GM18870 (cell line): ENCODE measurements at regions not wholly inside any gene's neighbourhood (a gene's known extent, or its start where the extent isn't known, plus 50 kb on each side); places are given as distances from the start of the nearest gene placed in this dataset.

Experiments used
- ATAC-seq: cut with Tn5 transposase; IDR thresholded peaks from one replicate; pipeline ENCODE4 v1.9.1; 2021; ENCODE audit warnings: moderate library complexity; ENCODE audit not compliant: unreplicated experiment

DNA sequence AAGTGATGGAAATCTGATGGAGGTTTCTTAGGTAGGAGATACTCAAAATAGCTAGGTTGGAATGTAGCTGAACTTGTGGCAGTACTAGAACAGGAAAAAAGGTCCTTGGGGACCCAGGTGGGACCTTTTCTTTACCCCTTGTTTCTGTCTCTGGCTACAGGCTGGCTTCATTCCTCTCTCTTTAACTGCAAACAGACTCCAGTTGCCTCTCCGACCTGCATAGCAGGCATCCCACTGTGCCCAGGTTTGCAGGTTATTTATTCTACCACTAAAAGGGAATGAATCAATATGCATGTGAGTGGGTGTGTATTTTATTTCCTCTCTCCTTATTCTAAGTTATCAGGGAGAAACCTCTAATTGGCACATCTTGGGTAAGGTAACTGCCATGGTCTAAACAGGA lies 758.1 kb downstream of the MED13L start:
- no peak for ATAC-seq

DNA sequence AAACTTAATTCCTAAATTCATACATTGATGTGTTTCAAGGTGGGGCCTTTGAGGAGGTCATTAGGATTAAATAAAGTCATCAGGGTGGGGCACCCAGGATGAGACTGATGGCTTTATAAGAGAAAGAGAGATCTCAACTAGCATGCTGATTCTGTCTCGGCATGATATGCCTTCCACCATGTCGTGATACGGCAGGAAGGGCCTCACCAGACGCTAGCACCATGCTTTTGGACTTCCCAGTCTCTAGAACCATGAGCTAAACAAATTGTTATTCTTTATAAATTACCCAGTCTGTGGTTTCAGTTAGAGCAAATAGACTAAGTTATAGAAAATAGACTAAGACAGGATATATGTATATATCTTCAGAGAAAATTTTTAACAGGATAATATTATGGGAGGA lies 759.6 kb downstream of the MED13L start:
- ATAC-seq, result no peak

DNA sequence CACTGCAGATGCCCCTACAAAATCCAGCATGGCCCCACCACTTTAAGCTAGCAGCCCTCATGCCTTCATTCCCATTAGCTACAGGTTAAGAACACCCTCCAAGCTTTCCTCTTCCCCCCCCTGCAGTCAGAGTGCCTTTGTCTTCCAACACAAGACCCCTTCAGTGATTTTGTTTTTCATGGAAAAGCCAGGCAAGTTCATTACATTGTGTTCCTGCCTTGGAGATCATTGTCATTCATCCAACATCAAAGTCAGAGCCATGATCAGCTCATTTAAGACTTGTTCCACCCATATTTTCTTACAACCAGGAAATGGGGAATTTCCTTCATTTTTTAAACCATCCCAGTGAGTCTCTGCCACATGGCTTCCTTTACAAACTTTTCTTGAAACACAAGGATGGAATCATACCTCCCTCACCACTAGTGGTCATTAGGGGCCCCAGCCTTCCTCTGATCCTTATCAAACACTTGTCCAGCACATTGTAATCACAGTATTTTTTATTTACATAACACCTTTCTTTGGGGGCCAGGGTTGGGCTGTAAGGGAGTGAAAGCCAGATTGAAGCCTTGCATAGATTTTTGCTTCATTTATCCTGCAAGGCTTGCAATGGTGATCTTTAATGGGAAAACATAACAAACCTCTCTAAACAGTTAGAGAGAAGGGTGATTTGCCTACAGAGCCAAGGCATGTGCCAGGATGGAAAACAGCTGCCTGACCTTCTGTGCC lies 765.3 kb downstream of the MED13L start:
- no peak for ATAC-seq

DNA sequence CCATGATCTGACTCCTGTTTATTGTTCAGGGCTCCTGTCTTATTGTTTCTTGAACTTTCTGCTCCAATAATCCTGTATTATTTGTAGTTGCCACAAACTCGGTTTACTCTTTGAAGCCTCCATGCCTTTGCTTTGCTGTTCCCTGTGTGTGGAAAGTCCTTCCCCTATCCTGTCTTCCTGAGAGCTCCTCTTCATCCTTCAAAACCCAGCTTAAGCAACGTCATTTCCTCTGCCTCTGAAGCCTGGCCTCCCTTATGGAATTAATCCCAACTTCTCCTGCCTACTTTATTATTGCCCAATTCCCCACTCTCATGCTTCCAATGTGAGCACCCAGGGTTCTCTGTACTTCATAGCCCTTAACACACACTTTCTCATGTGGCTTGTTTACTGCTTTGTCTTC lies 766.2 kb downstream of the MED13L start:
- no peak for ATAC-seq

DNA sequence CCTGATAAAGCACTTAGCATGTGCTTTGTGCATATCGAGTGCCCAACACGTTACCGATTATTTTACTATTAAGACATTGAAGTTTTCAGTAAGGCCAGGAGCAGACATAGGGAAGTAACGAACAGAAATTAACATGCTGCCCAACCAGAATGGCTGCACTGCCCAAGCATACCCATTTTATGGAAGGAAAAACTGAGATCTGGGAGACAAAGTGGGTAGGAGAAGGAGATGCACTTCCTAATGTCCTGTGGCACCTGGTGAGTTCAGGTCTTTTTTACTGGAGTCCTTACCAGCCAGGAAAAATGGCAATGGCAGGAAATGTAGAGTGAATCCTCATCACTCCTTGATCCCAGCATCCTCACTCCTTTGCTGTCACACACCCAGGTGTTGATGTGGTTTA lies 768.5 kb downstream of the MED13L start:
- no peak for ATAC-seq

DNA sequence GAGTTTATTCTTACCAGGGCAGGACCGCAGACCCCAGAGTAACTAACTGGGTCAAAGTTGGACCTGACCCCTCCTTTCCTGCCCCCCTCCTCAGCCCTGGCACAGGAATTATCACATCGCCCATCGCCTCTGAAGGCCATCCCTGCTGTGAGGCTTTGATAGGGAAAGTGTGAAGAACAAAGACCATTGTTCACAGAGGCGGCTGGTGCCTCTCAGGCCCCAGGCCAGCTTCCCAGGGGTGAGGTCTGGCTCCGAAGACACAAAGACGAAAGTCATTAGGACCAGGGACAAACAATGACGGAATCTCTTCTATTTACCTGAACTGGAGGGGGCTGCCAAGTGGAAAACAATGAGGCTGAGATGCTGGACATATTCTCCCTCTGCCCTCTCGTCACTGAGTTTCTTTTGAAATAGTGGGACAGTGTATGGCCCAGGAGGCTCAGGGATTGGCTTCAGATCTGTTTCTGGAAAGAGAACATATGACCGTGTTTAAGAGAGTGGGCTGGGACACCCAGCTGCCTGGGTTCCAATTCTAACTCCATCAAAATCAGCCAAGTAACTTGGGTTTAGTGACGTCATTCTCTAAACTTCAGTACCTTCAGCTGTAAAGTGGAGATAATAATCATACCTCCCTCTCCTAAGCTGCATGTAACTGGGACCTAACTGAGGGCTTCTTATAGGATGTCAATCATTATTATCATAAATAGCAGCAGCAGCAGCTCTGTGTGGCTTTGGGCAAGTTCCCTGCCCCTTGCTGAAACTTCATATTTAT lies 769.4 kb downstream of the MED13L start:
- no peak for ATAC-seq

DNA sequence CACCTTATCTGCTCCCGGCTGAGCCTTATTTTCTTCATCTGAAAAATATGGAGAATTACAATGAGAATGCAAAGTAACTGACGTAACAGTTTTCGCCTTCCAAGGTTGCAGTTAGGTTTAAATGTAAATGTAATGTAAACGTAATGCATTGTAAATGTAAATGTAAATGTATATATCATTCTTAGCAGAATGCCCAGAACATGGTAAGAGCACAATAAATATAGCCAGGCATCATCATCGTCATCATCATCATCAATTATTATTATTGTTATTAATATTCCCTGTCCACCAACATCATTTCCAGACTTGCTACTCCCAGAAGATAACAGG lies 770.0 kb downstream of the MED13L start:
- ATAC-seq, result no peak

DNA sequence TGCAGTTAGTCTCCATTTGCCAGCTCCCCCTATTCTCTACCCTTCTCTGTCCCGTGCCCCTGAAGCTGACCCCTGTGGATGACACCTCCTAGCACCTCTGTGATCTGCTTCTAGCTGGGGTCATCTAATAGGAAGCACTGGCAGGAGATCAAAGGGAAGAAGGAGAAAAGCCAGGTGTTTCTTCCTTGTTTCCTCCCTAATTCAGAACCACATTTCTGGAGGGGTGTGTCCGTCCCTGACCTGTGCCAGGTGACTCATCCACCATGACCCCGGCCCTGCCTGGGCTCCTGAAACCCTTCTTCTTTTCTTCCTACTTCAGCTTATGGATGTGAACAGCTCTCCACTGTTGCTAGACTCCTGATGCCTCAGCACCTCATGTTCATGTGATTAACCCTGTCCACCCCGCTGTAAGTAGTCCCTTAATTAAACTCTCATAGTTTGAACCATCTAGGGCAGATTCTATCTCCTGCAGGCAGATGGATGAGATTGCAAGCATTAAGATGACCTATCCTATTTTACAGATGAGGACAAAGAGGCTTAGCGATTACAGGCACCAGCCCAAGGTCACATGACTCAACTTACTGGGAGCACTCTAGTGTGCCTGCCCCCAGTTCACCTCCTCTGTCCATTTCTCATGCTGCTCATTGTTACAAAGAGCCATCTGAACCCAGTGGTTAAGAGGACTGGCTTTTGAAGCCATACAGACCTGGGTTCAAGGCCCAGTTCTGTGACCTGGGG lies 770.5 kb downstream of the MED13L start:
- no peak for ATAC-seq

DNA sequence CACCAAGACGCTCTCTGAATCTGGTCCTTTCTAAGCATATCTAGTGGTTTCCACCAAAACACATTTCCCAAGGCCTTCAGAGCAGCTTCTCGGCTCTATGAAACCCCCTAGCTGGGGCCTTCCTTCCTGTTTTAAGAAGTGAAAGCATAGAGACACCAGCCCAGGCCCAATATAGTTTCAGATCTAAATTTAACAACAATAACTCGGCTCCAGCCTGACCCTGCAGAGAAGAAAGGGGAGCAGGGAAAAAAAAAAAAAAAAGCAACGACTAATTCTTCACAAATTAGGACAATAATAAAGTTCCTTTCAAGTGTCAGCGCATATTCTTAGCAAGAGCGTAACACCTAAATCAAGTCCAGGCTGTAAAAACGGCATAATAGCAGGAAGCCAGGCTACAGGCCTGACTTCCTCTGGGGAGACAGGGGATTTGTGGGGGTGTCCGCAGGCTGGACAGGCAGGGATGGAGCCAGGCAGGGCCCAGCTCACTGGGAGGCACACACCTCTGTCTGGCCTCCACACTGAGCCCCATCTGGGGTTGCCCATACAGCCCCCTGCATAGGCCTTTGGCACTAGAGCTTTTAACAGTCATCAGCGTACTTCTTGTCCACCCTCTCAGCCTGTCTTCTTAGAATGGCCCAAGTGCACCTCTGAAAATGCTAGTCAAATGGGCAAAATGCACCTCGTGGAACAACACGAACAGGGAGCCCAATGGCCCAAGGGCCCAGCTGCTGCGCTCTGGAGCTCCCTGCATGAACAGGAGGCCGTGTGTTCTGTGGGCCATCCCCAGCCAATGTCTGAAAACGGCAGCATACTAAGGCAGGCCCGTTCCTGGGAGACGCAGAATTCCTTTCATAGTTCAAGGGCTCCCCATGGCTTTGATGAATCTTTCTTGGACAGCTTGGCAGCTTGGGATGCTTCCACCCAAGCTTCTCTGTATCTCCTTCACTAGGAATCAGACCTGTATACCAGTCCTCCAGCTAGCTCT lies 772.9 kb downstream of the MED13L start:
- peak; percentile 86 for ATAC-seq

DNA sequence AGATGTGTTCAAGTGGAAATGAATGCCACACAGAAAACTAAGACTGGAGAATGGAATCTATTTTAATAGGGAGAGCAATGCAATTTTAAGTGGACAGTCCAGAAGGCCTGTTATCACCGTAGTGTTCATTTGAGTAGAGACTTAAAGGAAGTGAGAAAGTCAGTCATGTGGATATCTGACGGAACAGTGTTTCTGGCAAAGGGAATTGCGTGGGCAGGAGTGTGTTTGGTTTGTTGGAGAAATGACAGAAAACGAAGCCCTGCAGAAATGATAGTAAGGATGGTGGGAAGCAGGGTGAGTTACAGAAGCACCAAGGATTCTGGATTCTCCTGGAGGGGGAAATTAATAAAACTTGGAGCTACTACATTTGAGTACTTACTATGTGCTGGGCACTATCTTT lies 776.6 kb downstream of the MED13L start:
- ATAC-seq, result no peak

DNA sequence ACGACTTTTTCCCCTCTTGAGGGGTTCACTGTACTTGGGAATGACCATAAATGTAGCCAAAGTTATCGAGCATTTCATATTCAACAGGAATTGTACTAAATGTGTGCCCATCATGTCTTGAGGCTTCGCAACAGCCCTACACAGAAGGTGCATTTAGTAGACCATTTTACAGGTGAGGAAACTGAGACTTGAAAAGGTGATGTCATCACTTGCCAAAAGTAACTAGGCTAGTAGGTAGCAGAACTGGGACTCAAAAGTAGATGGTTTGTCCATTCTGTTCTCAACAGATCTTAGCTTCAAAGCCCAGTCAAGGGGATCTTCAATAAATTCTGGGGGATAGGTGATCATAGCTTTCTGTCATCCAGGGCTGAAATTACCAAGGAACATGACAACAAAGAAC lies 782.2 kb downstream of the MED13L start:
- no peak for ATAC-seq

DNA sequence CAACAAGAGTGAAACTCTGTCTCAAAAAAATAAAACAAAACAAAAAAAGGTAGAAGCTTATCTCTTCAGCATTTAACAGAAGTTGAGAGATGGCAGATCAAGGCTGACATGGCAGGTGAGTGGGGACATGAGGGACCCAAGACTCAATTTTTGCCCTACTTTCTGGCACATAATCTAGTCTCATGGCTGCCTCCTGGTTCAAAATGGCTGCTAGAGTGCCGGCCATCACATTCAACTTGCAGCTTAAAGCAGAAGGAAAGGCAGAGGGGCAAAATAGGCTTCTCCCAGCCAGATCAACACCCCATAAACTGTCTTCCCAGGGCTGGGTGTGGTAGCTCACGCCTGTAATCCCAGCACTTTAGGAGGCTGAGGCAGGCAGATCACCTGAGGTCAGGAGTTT lies 784.9 kb downstream of the MED13L start:
- ATAC-seq, result no peak

DNA sequence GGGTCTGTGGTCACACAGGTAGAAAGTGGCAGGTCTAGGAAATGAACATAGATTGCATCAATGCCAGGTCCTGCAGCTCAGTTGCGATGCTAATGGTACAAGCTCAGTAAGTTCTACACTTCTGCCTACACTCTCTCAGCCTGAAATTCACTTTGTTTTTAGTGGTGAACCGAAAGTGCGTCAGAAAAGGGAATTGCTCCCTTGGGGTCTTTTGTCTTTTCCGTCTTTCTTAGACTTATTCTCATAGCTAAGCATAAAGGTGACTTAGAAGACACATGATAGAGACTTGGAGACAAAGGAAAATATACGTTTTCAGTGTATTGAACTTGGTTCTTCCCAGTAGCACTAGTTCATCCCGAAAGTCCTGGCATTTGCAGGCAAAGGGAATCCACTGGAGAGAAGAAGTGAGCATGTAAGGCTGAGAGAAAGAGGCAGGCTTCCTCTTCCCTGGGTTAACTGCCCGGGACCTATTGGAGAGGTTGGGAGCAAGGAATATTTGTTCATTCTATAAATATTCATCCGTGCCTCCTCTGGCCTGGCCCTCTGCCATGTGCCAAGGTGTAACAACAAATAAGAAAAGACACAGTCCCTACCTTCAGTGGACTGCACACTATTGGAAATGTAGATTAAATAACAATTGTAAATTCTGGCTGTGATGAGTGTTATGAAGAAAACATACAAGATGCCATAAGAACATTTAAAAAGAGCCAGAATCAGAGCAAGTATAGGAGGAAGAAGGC lies 785.8 kb downstream of the MED13L start:
- ATAC-seq, result no peak

DNA sequence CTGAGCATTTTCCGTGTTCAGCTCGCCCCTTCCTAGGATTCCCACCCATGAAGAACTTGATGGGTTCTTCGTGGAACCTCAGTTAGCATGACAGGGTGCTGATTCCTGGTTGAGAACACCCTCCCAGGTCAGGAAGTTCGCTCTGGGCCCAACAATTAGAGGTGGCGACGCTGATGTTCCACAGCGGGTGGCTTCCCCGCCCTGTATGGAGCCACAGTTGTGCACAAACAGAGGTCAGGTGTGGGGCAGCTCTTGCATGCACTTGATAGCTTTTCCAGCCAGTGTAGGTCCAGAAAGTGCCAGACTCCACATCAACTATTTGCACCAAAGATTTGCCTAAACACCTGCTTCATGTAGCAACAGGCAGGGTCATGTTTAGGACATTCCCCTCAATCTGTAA lies 788.2 kb downstream of the MED13L start:
- no peak for ATAC-seq

DNA sequence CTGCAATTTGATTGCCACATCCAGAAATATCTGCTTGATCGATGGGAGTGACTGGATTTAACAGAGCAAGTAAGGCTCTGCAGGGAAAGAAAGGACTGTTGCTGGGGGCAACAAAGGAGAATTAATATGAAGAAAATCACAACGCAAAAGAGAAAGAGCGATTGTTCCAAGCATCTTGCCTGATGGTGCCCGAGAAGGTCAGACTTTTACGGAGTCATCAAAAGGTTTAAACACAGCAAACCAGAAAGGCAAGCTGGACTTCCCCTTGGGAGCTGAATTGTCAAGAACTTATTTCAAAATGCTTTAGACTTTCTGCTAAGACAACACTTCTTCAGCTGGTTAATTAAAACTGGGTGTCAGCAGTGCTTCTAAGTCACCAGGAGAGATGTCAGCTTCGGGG lies 791.5 kb downstream of the MED13L start:
- no peak for ATAC-seq

DNA sequence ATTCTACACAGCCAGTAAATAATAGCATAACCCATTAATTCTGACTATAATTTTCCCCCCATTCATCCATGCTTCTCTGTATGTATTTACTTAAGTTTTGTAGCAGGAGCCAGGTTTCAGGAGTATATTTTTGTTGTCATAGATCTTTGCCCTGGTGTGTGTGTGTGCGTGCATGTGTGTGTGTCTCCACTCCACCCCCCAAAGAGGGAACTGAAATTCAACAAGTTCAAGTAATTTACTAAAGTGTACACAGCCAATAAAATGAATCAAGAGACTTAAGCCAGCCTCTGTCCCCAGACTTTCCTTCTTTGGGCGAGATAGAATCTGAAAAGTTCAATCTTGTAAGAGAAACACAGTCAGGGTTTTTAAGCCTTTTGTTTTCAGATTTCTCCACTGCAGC lies 792.0 kb downstream of the MED13L start:
- ATAC-seq, result no peak

DNA sequence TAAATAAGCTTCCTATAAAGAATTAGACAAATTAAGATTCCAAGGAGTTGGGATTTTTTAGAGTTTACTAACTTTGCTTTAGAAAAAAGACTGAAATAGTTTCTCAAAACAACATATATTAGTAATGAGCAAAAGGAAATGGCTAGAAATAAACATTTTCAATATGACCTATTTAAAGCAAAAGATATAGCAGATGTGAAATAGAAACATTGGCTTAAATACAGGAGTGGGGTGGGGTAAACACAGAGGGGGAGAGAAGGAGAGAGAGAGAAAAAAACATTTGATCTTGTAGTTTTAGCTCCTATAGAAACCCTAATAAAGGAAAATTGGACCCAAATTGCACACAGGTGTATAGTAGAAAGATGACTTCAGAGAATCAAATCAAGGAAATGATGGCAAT lies 794.5 kb downstream of the MED13L start:
- no peak for ATAC-seq

DNA sequence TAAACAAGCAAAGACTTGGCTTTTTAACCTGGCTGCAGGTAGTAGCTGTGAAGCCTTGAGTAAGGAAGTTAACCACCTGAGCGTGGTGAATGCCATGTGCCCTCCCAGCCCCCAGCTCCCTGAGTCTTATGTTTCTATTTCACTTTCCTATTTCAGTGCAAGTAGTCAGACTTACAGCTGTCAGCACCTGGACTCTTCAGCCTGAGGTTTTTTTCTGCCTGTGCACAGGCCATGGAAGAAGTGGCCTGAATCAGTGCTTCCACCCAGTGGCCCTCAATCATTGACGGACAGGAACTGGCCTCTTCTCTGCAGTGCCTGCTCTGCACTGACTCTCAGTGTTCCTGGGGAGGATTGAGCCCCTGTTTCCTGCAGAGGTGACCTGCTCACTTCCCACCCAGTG lies 796.4 kb downstream of the MED13L start:
- no peak for ATAC-seq

DNA sequence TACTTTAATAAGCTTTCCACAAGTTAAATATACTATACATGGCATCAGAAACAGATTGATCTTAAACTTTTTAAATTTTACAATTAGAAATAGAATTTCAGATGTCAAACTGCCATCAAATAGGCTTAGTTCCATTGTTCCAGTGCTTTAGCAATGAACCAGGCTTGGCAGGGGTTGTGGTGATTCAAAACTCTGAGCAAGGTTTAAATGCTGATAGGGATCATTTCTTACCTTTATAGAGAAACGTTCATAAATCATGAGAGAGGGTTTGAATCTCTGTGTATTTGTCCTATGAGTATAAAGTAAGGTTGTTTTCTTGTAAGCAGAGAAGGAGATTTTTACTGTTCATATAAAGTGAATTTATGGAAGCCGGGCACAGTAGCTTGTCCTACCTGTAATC lies 794.5 kb upstream of the TBX3 start:
- ATAC-seq, result no peak
